Kidney epithelial cell (primary cell): ENCODE measurements at regions not wholly inside any gene's neighbourhood (a gene's known extent, or its start where the extent isn't known, plus 50 kb on each side); places are given as distances from the start of the nearest gene placed in this dataset.
"Not testable (repeated sequence)": the region's sequence is repeated elsewhere in the genome, so short reads cannot be mapped to it uniquely, and the experiment has no call there.

ENCODE experiments used
- DNase-seq: peaks from one replicate; pipeline ENCODE4 v3.0.0-alpha.2; 2010; ENCODE audit warnings: low read depth
- H3K27me3 ChIP-seq: 2 replicates; pipeline ENCODE4 v1.6.0; 2011; ENCODE audit warnings: low read length; ENCODE audit not compliant: control insufficient read depth, insufficient read depth
- H3K36me3 ChIP-seq: 2 replicates; pipeline ENCODE4 v1.5.1; 2011; ENCODE audit warnings: low read length; ENCODE audit not compliant: control insufficient read depth, insufficient read depth
- H3K4me3 ChIP-seq: 2 replicates; pipeline ENCODE4 v1.5.1; 2011; ENCODE audit warnings: low read depth, mild to moderate bottlenecking, control low read depth, low read length
- TF ChIP-seq, protein P1 (sequence below): IDR thresholded peaks from 2 replicates; pipeline ENCODE4 v1.5.1; 2011; ENCODE audit warnings: mild to moderate bottlenecking, moderate library complexity, low read length, control low read depth, inconsistent platforms; ENCODE audit not compliant: insufficient read depth, poor library complexity, severe bottlenecking

DNA sequence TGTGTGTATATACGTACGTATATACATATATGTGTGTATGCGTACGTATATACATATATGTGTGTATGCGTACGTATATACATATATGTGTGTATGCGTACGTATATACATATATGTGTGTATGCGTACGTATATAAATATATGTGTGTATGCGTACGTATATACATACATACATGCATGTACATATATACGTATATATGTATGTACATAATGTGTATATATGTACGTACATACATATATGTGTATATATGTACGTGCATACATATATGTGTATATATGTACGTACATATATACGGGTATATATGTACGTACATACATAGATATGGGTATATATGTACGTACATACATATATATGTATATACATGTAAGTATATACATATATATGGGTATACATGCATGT lies 332.1 kb downstream of the CRPPA start:
- TF ChIP-seq, protein P1, sequence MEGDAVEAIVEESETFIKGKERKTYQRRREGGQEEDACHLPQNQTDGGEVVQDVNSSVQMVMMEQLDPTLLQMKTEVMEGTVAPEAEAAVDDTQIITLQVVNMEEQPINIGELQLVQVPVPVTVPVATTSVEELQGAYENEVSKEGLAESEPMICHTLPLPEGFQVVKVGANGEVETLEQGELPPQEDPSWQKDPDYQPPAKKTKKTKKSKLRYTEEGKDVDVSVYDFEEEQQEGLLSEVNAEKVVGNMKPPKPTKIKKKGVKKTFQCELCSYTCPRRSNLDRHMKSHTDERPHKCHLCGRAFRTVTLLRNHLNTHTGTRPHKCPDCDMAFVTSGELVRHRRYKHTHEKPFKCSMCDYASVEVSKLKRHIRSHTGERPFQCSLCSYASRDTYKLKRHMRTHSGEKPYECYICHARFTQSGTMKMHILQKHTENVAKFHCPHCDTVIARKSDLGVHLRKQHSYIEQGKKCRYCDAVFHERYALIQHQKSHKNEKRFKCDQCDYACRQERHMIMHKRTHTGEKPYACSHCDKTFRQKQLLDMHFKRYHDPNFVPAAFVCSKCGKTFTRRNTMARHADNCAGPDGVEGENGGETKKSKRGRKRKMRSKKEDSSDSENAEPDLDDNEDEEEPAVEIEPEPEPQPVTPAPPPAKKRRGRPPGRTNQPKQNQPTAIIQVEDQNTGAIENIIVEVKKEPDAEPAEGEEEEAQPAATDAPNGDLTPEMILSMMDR = no peak
- DNase-seq = no peak
- Histone ChIP-seq H3K4me3 (no peak overlapping the region), H3K36me3 (no peaks in the 10 kb centered on the region), H3K27me3 (no peaks in the 10 kb centered on the region)

DNA sequence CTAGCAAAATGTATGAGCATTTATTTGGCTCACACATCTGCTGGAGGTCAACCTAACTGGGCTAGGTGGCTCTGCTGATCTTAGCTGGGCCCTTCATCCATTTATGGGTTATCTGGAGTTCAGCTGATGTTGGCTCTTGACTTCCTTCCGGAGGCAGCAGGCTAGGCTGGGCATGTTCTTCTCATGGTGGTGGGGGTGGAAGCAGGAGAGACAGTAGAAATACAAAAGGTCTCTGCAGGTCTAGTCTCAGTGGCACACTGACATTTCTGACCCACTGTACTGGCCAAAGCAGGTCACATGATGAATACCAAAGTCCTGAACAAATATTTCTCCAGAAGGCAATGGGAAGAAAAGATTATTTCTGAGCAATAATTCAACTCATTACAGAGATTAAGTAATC lies 334.6 kb downstream of the CRPPA start:
- H3K36me3 ChIP-seq = no peaks in the 10 kb centered on the region
- no peak for DNase-seq
- H3K4me3 ChIP-seq = no peak overlapping the region
- no peaks in the 10 kb centered on the region for H3K27me3 ChIP-seq
- TF ChIP-seq, protein P1 = no peak

DNA sequence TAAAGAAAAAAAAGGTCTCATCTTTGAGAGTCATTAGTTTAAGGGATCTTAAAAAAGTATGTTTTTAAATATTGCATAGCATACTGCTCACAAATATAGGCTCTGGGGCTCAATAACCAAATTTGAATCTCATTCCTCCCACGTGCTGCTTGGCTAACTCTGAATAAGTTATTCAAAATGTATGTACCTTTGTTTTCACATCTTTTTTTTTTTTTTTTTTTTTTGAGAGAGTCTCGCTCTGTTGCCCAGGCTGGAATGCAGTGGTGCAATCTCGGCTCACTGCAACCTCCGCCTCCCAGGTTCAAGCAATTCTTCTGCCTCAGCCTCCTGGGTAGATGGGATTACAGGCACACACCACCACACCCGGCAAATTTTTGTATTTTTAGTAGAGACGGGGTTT lies 335.6 kb downstream of the CRPPA start:
- not testable (repeated sequence) for H3K4me3 ChIP-seq, H3K36me3 ChIP-seq, H3K27me3 ChIP-seq, DNase-seq

DNA sequence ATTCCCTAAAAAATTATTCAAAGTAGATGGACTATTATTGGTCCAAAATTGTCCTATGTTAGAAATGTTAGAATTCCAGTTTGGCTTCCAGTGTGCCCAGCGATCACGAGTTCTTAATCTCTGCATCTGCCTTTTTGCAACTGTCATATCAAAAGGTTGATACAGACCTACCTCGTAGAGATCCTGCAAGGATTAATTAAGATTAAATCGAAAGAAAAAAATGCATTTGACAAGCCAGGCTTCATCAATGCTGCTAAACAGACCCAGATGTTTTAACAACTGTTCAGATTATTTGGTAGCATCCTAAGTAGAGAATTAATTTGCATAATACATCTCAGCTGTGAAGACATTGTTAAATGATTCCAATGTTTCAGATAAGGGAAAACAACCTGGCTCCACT lies 336.5 kb downstream of the CRPPA start:
- TF ChIP-seq, protein P1 = no peak
- no peak for DNase-seq
- H3K36me3 ChIP-seq = no peaks in the 10 kb centered on the region
- no peaks in the 10 kb centered on the region for H3K27me3 ChIP-seq
- no peak overlapping the region for H3K4me3 ChIP-seq

DNA sequence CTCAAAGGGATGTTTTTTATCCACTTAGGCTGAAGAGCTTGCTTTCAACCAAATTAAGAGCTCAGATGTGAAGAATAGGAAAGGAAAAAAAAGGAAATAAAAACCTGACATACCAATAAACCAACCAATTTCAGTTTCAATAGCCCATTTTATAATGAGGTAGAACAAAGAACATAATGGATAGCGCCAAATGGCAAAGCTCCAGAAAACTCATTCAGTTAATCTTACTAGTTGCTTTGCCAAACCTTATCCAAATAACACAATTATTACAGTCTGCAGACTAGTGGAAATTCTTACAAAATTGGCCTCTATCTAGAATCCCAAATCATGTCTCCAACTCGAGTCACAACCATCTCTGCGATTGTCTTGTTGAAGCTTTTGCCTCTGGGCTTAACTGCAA lies 337.0 kb downstream of the CRPPA start:
- TF ChIP-seq, protein P1 = no peak
- Histone ChIP-seq H3K4me3 (no peak overlapping the region), H3K27me3 (no peaks in the 10 kb centered on the region), H3K36me3 (no peaks in the 10 kb centered on the region)
- no peak for DNase-seq

DNA sequence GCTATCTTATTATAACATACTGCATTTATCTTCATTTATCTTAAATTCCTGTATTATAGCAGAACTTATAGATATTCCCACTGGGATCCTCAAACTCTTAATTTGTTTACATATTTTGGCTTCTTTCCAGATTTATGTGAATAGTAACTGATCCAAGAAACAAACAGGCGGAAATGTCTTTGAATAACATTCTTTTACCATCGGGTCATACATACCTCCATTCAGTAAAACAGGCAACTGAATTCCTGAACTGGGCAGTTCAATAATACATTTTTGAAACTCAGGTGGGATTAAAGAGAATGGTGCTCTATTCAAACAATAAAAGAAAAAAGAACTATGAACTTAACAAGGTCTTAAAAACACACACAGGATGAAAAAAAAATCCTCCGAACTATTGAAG lies 337.4 kb downstream of the CRPPA start:
- Histone ChIP-seq H3K27me3 (no peaks in the 10 kb centered on the region), H3K36me3 (no peaks in the 10 kb centered on the region), H3K4me3 (no peak overlapping the region)
- DNase-seq = no peak
- TF ChIP-seq, protein P1 = no peak
